GM23338 (cell line): ENCODE measurements at regions not wholly inside any gene's neighbourhood (a gene's known extent, or its start where the extent isn't known, plus 50 kb on each side); places are given as distances from the start of the nearest gene placed in this dataset.

ENCODE experiments used
- ATAC-seq: fragments of 200-7000 bp; cut with Tn5 transposase; 3 replicates; pipeline ENCODE4 v1.9.1; 2020
- DNase-seq: peaks from one replicate; pipeline ENCODE4 v3.0.0-alpha.2; 2015; ENCODE audit warnings: low spot score
- H2AFZ ChIP-seq: fragments of 200-600 bp; sonication (generic); 2 replicates; pipeline ENCODE4 v1.8.0; 2016; ENCODE audit warnings: antibody characterized with exemption, mild to moderate bottlenecking, moderate library complexity
- H3F3A ChIP-seq: fragments of 200-600 bp; sonication (generic); replicated peaks from 2 replicates; pipeline ENCODE4 v1.8.0; 2017; ENCODE audit warnings: antibody characterized with exemption, mixed run types, low read depth
- H3K27ac ChIP-seq: fragments of 200-600 bp; sonication (generic); 2 replicates; pipeline ENCODE4 v1.6.1; 2016; ENCODE audit warnings: low read depth
- H3K27me3 ChIP-seq: fragments of 200-600 bp; sonication (generic); 2 replicates; pipeline ENCODE4 v1.8.0; 2016; ENCODE audit warnings: mild to moderate bottlenecking, mixed run types, moderate library complexity; ENCODE audit not compliant: insufficient read depth
- H3K36me3 ChIP-seq: fragments of 200-600 bp; sonication (generic); 2 replicates; pipeline ENCODE4 v1.8.0; 2016; ENCODE audit warnings: mild to moderate bottlenecking; ENCODE audit not compliant: insufficient read depth
- H3K4me1 ChIP-seq: fragments of 200-600 bp; sonication (generic); 2 replicates; pipeline ENCODE4 v1.8.0; 2016; ENCODE audit warnings: mild to moderate bottlenecking, moderate library complexity; ENCODE audit not compliant: insufficient read depth
- H3K4me2 ChIP-seq: fragments of 200-600 bp; sonication (generic); 2 replicates; pipeline ENCODE4 v1.7.1; 2017; ENCODE audit warnings: mixed run types
- H3K4me3 ChIP-seq: fragments of 200-600 bp; sonication (generic); 2 replicates; pipeline ENCODE4 v1.6.1; 2016; ENCODE audit warnings: mixed run types
- H3K79me2 ChIP-seq: fragments of 200-600 bp; sonication (generic); replicated peaks from 2 replicates; pipeline ENCODE4 v1.8.0; 2017; ENCODE audit warnings: mild to moderate bottlenecking; ENCODE audit not compliant: insufficient read depth
- H3K9me2 ChIP-seq: fragments of 200-600 bp; sonication (generic); 2 replicates; pipeline ENCODE4 v1.8.0; 2017; ENCODE audit not compliant: insufficient read depth
- H4K20me1 ChIP-seq: fragments of 200-600 bp; sonication (generic); replicated peaks from 2 replicates; pipeline ENCODE4 v1.8.0; 2017; ENCODE audit warnings: mild to moderate bottlenecking; ENCODE audit not compliant: insufficient read depth
- H3K27ac Mint-ChIP-seq: 2 replicates; pipeline ENCODE4 v1.8.0; 2020; ENCODE audit warnings: inconsistent platforms, mild to moderate bottlenecking, moderate library complexity, mixed read lengths
- H3K27me3 Mint-ChIP-seq: 3 replicates; pipeline ENCODE4 v1.8.0; 2022; ENCODE audit warnings: low read depth, mild to moderate bottlenecking, moderate library complexity, mixed read lengths, inconsistent platforms; ENCODE audit not compliant: insufficient read depth, poor library complexity
- H3K36me3 Mint-ChIP-seq: 3 replicates; pipeline ENCODE4 v1.8.0; 2021; ENCODE audit warnings: low read depth, mild to moderate bottlenecking, inconsistent platforms, moderate library complexity, mixed read lengths
- H3K4me1 Mint-ChIP-seq: 3 replicates; pipeline ENCODE4 v1.8.0; 2020; ENCODE audit warnings: mild to moderate bottlenecking, inconsistent platforms, mixed read lengths
- H3K4me3 Mint-ChIP-seq: 3 replicates; pipeline ENCODE4 v1.8.0; 2021; ENCODE audit warnings: moderate library complexity, mild to moderate bottlenecking, inconsistent platforms, mixed read lengths
- H3K9me3 Mint-ChIP-seq: 3 replicates; pipeline ENCODE4 v1.8.0; 2020; ENCODE audit warnings: moderate library complexity, mild to moderate bottlenecking, inconsistent platforms, mixed read lengths
- CREB1 ChIP-seq: fragments of 250-450 bp; sonication (Bioruptor Pico); IDR thresholded peaks from 2 replicates; pipeline ENCODE4 v1.5.0; 2020; ENCODE audit warnings: low read depth, mild to moderate bottlenecking, moderate library complexity
- CTCF ChIP-seq, 2 experiments: fragments of 200-600 bp in 1 of 2; sonication (generic) in 1 of 2; conservative IDR thresholded peaks; 2 replicates each; pipeline versions ENCODE4 v1.5.1 to v1.6.1; 2016 to 2017; ENCODE audit warnings: antibody characterized with exemption in 2 of 2, low read depth in 2 of 2, mild to moderate bottlenecking in 2 of 2, moderate library complexity in 1 of 2
- ETS1 ChIP-seq: IDR thresholded peaks from 2 replicates; pipeline ENCODE4 v1.6.1; 2016; ENCODE audit warnings: antibody characterized with exemption
- EZH2 ChIP-seq: fragments of 200-600 bp; sonication (generic); IDR thresholded peaks from one replicate; pipeline ENCODE4 v1.8.0; 2017; ENCODE audit warnings: antibody characterized with exemption, mild to moderate bottlenecking, low read depth; ENCODE audit not compliant: unreplicated experiment
- EZH2phosphoT487 ChIP-seq: fragments of 200-600 bp; sonication (generic); IDR thresholded peaks from one replicate; pipeline ENCODE4 v1.8.1; 2018; ENCODE audit warnings: antibody characterized with exemption; ENCODE audit not compliant: unreplicated experiment
- JUNB ChIP-seq: IDR thresholded peaks from one replicate; pipeline ENCODE4 v1.6.1; 2016; ENCODE audit warnings: antibody characterized with exemption; ENCODE audit not compliant: unreplicated experiment
- NANOG ChIP-seq: IDR thresholded peaks from 2 replicates; pipeline ENCODE4 v1.6.1; 2016; ENCODE audit warnings: antibody characterized with exemption, borderline replicate concordance
- POLR2AphosphoS5 ChIP-seq: IDR thresholded peaks from 2 replicates; pipeline ENCODE4 v1.6.1; 2016; ENCODE audit warnings: antibody characterized with exemption, low read depth
- REST ChIP-seq: IDR thresholded peaks from one replicate; pipeline ENCODE4 v1.6.1; 2018; ENCODE audit warnings: antibody characterized with exemption; ENCODE audit not compliant: unreplicated experiment
- STAT1 ChIP-seq: IDR thresholded peaks from one replicate; pipeline ENCODE4 v1.6.1; 2016; ENCODE audit warnings: antibody characterized with exemption; ENCODE audit not compliant: unreplicated experiment
- ZNF114 ChIP-seq: fragments of 250-450 bp; sonication (Bioruptor Pico); IDR thresholded peaks from 2 replicates; pipeline ENCODE4 v1.5.0; 2020; ENCODE audit warnings: mild to moderate bottlenecking, moderate library complexity
- ZNF331 ChIP-seq: fragments of 250-450 bp; sonication (Bioruptor Pico); IDR thresholded peaks from 2 replicates; pipeline ENCODE4 v1.5.0; 2020; ENCODE audit warnings: low read depth, mild to moderate bottlenecking, moderate library complexity
- ZNF462 ChIP-seq: fragments of 250-450 bp; sonication (Bioruptor Pico); IDR thresholded peaks from 2 replicates; pipeline ENCODE4 v1.5.0; 2020; ENCODE audit warnings: mild to moderate bottlenecking, moderate library complexity

GRCh38 chr5:60437308-60437707 lies 262.7 kb downstream of the DEPDC1B start:
- no peak overlapping the region for H3K27ac ChIP-seq
- no peaks in the 10 kb centered on the region for H3K27me3 ChIP-seq
- no peaks in the 10 kb centered on the region for H3K36me3 ChIP-seq
- no peaks in the 10 kb centered on the region for H4K20me1 ChIP-seq
- no peaks in the 10 kb centered on the region for H3F3A ChIP-seq
- no peak overlapping the region for H2AFZ ChIP-seq
- H3K27me3 Mint-ChIP-seq, result no peaks in the 10 kb centered on the region
- no peaks in the 10 kb centered on the region for H3K4me1 Mint-ChIP-seq
- H3K9me3 Mint-ChIP-seq, result peaks cover 2% of the 10 kb centered on the region; the same call in 2 of the 3 replicates
- peaks cover under 1% of the 10 kb centered on the region; the same call in 2 of the 3 replicates for H3K36me3 Mint-ChIP-seq
- no peaks in the 10 kb centered on the region for H3K79me2 ChIP-seq
- no peaks in the 10 kb centered on the region for H3K4me1 ChIP-seq
- no peak overlapping the region for H3K27ac Mint-ChIP-seq
- no peak overlapping the region for H3K4me3 Mint-ChIP-seq
- no peaks in the 10 kb centered on the region for H3K9me2 ChIP-seq
- DNase-seq (no peak), ATAC-seq (no peak)
- no peak overlapping the region for H3K4me3 ChIP-seq
- TF ChIP-seq STAT1, result no peak
- TF ChIP-seq ZNF331 (CRISPR knock-in tag), result no peak
- TF ChIP-seq REST, result no peak
- TF ChIP-seq ZNF114 (CRISPR knock-in tag), result no peak
- TF ChIP-seq CTCF (conservative IDR thresholded peaks at IDR 0.05; ENCODE audit: low read depth in 2 of 2), result no peak
- no peak for TF ChIP-seq NANOG
- no peak for TF ChIP-seq ETS1
- no peak for TF ChIP-seq CREB1 (CRISPR knock-in tag)
- TF ChIP-seq EZH2phosphoT487, result no peak
- TF ChIP-seq POLR2AphosphoS5, result no peak
- no peak for TF ChIP-seq EZH2
- no peak for TF ChIP-seq JUNB
- TF ChIP-seq ZNF462, result no peak
- no peak overlapping the region for H3K4me2 ChIP-seq
